ENCODE measurements at regions not wholly inside any gene's neighbourhood (a gene's known extent, or its start where the extent isn't known, plus 50 kb on each side); places are given as distances from the start of the nearest gene placed in this dataset.
"Not testable (repeated sequence)": the region's sequence is repeated elsewhere in the genome, so short reads cannot be mapped to it uniquely, and the experiment has no call there.

DNA sequence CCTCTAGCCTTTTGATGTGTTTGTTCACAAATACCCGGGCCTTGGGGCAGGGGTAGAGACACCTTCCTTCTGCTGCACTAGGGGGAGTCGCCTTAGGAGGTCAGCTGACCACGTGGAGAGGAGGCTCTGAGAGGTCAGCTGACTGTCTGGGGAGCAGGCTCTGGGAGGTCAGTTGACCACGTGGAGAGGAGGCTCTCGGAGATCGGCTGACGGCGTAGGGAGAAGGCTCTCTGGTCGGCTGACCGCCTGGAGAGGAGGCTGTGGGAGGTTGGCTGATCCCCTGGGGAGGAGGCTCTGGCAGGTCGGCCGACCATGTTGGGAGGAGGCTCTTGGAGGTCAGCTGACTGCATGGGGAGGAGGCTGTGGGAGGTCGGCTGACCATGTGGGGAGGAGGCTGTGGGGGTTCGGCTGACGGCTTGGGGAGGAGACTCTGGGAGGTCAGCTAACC lies 59.6 kb upstream of the LYZL1 start:
- DNase-seq: no peak

GRCh38 chr10:29236910-29237309 lies 52.0 kb upstream of the LYZL1 start:
- not testable (repeated sequence) for DNase-seq

DNA sequence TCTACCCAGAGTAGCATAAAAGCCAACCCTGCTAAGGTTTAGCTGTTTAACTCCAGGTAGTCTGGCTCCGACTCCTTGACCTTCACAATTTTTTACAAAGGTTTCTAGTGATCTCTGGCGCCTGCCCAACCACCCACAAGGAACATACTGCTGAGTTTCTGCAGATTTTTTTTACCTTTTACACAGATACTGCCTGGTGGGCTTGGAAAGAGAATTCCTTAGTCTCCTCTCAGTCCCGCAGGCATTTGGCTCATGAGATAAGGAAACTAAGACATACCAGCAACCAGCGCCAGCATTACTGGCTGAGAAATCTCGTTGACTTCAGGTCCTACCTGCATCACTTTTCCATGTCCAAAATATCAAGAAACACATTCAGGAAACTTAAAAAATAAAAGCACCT lies 51.1 kb upstream of the LYZL1 start:
- no peak for DNase-seq

DNA sequence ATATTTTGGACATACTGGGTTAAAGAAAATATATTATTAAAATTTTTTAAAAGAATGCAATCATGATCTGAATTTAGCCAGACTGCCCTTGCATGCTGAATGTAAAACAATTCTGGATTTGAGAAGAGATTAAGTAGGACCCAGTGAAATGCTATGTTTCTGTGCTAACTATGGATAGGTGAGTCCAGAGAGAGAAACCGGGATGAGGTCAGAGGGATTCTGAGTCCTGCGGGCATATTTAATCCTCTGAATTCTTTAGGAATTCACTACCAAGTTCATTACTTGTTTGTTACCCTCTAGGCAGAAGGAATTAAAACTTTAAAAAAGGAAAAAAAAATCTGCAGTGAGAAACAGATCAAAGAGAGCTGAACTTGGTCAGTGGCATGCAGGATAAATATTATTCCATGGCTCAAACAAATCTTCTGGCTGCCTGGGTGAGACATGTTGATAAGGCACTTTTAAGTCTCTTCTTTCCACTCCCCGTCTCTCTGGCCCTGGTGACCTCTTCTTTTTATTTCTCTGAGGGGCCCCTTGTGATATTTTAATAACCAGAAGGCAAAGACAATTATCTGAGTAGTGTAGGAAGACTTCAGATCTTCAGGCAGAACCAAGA lies 50.2 kb upstream of the LYZL1 start:
- DNase-seq: no peak

All from NCI-H1048 (cell line).